GM12874 (cell line): ENCODE measurements at regions not wholly inside any gene's neighbourhood (a gene's known extent, or its start where the extent isn't known, plus 50 kb on each side); places are given as distances from the start of the nearest gene placed in this dataset.

ENCODE experiments used
- TF ChIP-seq, protein P1 (sequence below): IDR thresholded peaks from 2 replicates; pipeline ENCODE4 v1.5.1; 2011; ENCODE audit warnings: low read depth, mild to moderate bottlenecking, control low read depth, low read length, moderate library complexity; ENCODE audit not compliant: insufficient read depth

DNA sequence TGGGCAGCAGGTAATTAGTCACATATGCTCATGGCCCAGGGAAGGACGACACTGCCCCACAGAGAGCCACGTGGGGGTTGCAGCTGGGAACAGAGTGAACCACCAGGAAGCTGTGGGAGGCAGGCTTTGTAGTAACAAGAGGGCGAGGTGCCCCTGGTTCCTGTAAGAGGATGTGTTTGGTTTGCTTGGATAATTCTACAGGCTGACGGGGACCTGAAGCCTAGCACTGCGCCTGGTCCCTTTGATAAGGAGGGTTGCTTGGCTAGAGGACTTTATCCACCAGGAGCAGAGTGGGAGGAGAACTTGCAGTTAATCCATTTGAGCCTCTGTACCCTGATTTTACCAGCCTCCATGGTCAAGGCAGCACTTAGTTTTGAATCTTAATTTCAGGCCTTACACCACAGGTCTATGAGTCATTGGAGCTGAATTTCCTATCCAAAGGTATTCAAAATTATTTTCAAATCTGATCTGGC lies 67.4 kb upstream of the CLDN10 start:
- TF ChIP-seq, protein P1, sequence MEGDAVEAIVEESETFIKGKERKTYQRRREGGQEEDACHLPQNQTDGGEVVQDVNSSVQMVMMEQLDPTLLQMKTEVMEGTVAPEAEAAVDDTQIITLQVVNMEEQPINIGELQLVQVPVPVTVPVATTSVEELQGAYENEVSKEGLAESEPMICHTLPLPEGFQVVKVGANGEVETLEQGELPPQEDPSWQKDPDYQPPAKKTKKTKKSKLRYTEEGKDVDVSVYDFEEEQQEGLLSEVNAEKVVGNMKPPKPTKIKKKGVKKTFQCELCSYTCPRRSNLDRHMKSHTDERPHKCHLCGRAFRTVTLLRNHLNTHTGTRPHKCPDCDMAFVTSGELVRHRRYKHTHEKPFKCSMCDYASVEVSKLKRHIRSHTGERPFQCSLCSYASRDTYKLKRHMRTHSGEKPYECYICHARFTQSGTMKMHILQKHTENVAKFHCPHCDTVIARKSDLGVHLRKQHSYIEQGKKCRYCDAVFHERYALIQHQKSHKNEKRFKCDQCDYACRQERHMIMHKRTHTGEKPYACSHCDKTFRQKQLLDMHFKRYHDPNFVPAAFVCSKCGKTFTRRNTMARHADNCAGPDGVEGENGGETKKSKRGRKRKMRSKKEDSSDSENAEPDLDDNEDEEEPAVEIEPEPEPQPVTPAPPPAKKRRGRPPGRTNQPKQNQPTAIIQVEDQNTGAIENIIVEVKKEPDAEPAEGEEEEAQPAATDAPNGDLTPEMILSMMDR: no peak

DNA sequence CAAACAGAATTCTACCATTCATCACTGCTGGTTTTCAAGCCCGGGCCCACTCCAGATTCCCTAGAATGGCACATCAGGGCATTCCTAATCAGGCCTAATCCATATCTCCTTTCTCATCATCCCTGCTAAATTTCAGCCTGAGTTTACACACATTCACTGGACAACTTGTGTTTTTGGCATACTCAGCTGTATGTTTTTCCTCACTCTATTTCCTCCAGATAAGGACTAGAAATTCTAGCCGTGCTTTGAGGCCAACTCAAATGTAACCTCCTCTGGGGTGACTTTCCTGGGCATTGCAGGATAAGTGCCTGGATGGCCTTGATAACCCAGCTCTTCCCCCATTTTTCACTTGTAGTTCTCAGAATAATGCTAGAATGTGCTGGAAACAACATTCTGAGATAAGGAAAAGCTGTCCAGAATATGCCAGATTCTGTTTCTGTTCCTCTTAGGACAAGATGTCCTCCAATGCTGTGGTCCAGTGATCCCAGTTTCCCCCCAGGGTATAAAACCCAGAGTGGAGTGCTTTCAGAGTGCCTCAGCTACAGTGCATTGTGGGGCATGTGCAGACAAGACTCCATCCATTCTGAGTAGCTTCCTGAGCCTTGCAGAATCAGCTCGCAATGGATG lies 66.9 kb upstream of the CLDN10 start:
- TF ChIP-seq, protein P1: no peak

DNA sequence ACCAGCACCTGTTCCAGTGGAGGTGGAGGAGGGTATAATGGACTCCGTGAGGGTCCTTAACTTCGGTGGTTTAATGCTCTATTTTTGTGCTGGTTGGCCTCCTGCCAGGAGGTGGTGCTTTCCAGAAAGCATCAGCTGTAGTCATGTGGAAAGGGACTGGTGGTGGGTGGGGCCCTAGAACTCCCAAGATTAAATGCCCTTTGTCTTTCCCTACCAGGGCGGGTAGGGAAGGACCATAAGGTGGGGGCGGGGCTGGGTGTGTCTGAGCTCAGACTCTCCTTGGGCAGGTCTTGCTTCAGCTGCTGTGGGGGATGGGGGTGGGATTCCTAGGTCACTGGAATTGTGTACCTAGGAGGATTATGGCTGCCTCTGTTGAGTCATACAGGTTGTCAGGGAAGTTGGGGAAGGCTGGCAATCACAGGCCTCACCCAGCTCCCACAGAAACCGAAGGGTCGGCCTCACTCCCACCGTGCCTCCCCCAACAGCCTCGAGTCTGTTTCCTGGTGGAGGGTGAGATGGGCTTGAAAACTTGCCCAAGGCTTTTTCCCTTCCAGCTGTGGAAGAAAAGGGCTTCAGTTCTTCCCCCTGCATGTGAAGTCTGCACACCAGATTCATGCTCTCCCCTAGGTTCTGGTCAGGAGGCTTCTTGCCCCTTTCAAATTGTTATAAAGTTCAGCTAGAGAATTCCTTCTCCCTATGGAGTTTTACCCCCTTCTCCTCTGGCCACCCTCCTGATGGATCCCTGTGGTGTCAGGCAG lies 60.3 kb upstream of the CLDN10 start:
- TF ChIP-seq, protein P1: no peak

DNA sequence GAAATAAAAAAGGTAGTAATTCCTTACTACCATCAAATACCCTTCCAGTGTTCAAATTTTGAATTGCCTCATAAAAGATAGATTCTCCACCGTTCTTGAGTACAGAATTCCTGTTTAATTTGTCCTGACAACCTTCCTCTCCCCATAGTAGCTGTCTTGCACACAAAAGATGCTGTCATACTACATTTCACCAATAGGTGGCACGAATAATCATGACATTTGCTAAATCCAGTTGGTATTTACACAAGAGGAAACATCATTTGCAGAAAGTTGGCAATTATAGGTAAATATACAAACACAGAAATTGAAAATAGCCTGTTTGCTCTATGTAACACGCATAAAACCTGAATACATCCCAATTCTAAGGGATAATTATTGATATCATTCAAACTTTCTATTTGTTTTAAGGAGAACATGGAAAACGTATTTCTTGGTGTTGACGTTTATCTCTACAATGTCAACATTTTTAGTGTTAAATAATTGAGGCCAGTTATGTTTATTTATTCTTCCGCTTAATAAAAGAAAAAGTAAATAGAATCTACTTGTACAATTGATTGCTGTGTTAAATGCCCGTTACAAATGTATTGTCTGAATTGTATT lies 58.3 kb upstream of the CLDN10 start:
- TF ChIP-seq, protein P1: peak; percentile 64

DNA sequence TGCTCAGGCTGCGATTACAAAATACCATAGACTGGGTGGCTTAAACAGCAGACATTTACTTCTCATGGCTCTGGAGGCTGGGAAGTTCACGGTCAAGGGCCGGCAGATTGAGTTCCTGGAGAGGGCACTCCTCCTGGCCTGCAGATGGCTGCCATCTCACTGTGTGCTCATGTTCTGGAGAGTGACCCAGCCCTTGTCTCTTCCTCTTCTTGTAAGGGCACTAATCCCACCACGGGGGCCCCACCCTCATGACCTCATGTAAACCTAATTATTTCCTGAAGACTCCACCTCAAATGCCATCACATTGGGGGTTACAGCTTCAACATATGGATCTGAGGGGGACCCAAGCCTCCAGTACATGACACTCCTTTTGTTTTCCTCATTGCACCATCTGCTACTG lies 56.0 kb upstream of the CLDN10 start:
- TF ChIP-seq, protein P1: no peak

DNA sequence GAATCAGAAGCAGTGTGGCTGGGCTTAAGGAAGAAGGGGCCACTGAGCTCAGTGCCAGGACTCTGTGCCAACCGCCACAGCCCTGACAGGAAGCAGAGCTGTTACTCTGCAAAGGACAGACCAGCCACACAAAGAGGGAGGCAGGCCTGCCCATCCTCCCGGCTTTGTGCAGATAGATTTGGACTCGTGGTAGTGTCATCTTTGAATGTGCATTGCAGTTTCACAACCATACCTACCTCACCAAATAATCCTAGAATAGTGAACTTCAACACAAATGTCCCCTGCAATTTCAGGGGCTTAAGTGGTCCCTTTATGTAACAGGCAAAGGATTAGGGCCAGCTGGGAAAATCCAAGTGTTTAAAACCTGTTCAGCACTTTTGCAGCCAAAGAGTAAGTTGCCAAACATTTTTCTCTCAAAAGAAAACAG lies 55.1 kb upstream of the CLDN10 start:
- TF ChIP-seq, protein P1: no peak

DNA sequence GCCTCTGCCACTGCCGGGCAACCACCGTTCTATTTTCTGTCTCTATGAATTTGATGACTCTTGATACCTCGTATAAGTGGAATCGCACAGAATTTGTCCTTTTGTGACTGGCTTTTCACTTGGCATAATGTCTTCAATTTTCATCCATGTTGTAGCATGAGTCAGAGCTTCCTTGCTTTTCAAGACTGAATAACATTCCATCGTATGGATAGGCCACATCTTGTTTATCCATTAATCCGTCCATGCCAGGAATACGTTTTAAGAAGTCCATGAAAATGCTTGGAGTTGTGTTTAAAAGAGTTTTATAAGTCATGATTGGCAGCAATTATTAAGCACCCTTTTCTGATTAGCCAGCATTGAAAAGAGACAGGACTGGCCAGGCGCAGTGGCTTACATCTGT lies 53.6 kb upstream of the CLDN10 start:
- TF ChIP-seq, protein P1: no peak
